ENCODE measurements at regions not wholly inside any gene's neighbourhood (a gene's known extent, or its start where the extent isn't known, plus 50 kb on each side); places are given as distances from the start of the nearest gene placed in this dataset.

- H3K9me3 Mint-ChIP-seq (ENCODE audit: unreplicated experiment), result no peaks in the 10 kb centered on the region
- H3K4me1 Mint-ChIP-seq (ENCODE audit: unreplicated experiment), result no peaks in the 10 kb centered on the region
- TF ChIP-seq CTCF (IDR thresholded peaks at IDR 0.05; ENCODE audit: unreplicated experiment), result no peak
- no peak overlapping the region for H3K27ac Mint-ChIP-seq (ENCODE audit: unreplicated experiment)
- H3K36me3 Mint-ChIP-seq (ENCODE audit: low read depth, unreplicated experiment), result no peaks in the 10 kb centered on the region
- H3K27me3 Mint-ChIP-seq (ENCODE audit: unreplicated experiment), result peaks cover 4% of the 10 kb centered on the region
- no peak for DNase-seq (ENCODE audit: low spot score)
- no peak overlapping the region for H3K4me3 Mint-ChIP-seq (ENCODE audit: unreplicated experiment)
These were observed 1337.6 kb upstream of the TENM4 start for GRCh38 chr11:80778432-80778831.

- no peak for DNase-seq (ENCODE audit: low spot score)
- no peak for TF ChIP-seq CTCF (IDR thresholded peaks at IDR 0.05; ENCODE audit: unreplicated experiment)
- Mint-ChIP-seq H3K27ac (ENCODE audit: unreplicated experiment) (no peak overlapping the region), H3K9me3 (ENCODE audit: unreplicated experiment) (no peaks in the 10 kb centered on the region), H3K36me3 (ENCODE audit: low read depth, unreplicated experiment) (no peaks in the 10 kb centered on the region), H3K27me3 (ENCODE audit: unreplicated experiment) (peaks cover 4% of the 10 kb centered on the region), H3K4me3 (ENCODE audit: unreplicated experiment) (no peak overlapping the region), H3K4me1 (ENCODE audit: unreplicated experiment) (no peaks in the 10 kb centered on the region)
These were observed 1333.1 kb upstream of the TENM4 start for GRCh38 chr11:80773919-80774318.

GRCh38 chr11:80771017-80771416 is 1330.2 kb upstream of the TENM4 start:
- no peak overlapping the region for H3K4me3 Mint-ChIP-seq (ENCODE audit: unreplicated experiment)
- no peak for DNase-seq (ENCODE audit: low spot score)
- H3K36me3 Mint-ChIP-seq (ENCODE audit: low read depth, unreplicated experiment), result no peaks in the 10 kb centered on the region
- H3K4me1 Mint-ChIP-seq (ENCODE audit: unreplicated experiment), result no peaks in the 10 kb centered on the region
- no peaks in the 10 kb centered on the region for H3K9me3 Mint-ChIP-seq (ENCODE audit: unreplicated experiment)
- no peak for TF ChIP-seq CTCF (IDR thresholded peaks at IDR 0.05; ENCODE audit: unreplicated experiment)
- peaks cover 4% of the 10 kb centered on the region for H3K27me3 Mint-ChIP-seq (ENCODE audit: unreplicated experiment)
- no peak overlapping the region for H3K27ac Mint-ChIP-seq (ENCODE audit: unreplicated experiment)

GRCh38 chr11:80758787-80759186 is 1318.0 kb upstream of the TENM4 start:
- H3K4me1 Mint-ChIP-seq (ENCODE audit: unreplicated experiment), result peaks cover 8% of the 10 kb centered on the region
- DNase-seq (ENCODE audit: low spot score), result no peak
- no peaks in the 10 kb centered on the region for H3K27me3 Mint-ChIP-seq (ENCODE audit: unreplicated experiment)
- H3K36me3 Mint-ChIP-seq (ENCODE audit: low read depth, unreplicated experiment), result no peaks in the 10 kb centered on the region
- no peak overlapping the region for H3K4me3 Mint-ChIP-seq (ENCODE audit: unreplicated experiment)
- no peaks in the 10 kb centered on the region for H3K9me3 Mint-ChIP-seq (ENCODE audit: unreplicated experiment)
- no peak for TF ChIP-seq CTCF (IDR thresholded peaks at IDR 0.05; ENCODE audit: unreplicated experiment)
- no peak overlapping the region for H3K27ac Mint-ChIP-seq (ENCODE audit: unreplicated experiment)

GRCh38 chr11:80748207-80748925 is 1307.5 kb upstream of the TENM4 start:
- H3K27me3 Mint-ChIP-seq (ENCODE audit: unreplicated experiment), result no peaks in the 10 kb centered on the region
- peaks cover 2% of the 10 kb centered on the region for H3K4me1 Mint-ChIP-seq (ENCODE audit: unreplicated experiment)
- DNase-seq (ENCODE audit: low spot score), result no peak
- no peaks in the 10 kb centered on the region for H3K36me3 Mint-ChIP-seq (ENCODE audit: low read depth, unreplicated experiment)
- H3K27ac Mint-ChIP-seq (ENCODE audit: unreplicated experiment), result no peak overlapping the region
- no peak for TF ChIP-seq CTCF (IDR thresholded peaks at IDR 0.05; ENCODE audit: unreplicated experiment)
- no peak overlapping the region for H3K4me3 Mint-ChIP-seq (ENCODE audit: unreplicated experiment)
- no peaks in the 10 kb centered on the region for H3K9me3 Mint-ChIP-seq (ENCODE audit: unreplicated experiment)
